Right renal cortex interstitium (tissue), 3 donors: ENCODE measurements at regions not wholly inside any gene's neighbourhood (a gene's known extent, or its start where the extent isn't known, plus 50 kb on each side); places are given as distances from the start of the nearest gene placed in this dataset.
"Not testable (repeated sequence)": the region's sequence is repeated elsewhere in the genome, so short reads cannot be mapped to it uniquely, and the experiment has no call there.

Source experiments
- DNase-seq, 3 donors: peaks; one replicate each; pipeline ENCODE4 v3.0.0-alpha.2; 2013; ENCODE audit warnings: low read depth in 3 of 3, low spot score in 2 of 3

- DNase-seq: no peak
Observed at GRCh38 chr5:67672636-67673035, 476.0 kb upstream of the CD180 start.

GRCh38 chr5:67669916-67670315 lies 473.3 kb upstream of the CD180 start:
- DNase-seq: no peak

GRCh38 chr5:67660149-67660548 lies 463.6 kb upstream of the CD180 start:
- DNase-seq: no peak

DNA sequence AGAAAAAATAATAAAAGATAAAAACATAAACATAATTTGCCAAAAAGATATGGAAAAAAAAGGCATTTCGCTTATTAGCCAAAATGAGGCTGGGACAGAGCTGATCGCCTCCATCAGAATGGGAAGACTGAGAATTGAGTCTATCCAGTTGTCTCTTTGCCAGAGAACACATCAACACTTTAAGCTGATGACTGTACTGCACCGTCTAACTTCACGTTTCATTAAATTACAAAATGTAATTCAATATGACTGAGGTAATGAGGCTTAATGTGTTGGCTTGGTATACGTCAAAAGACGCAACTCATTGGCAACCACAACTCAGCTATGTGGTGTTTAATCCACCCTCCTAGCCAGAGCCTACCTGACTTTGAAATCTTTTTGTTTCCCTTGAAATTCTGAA lies 462.7 kb upstream of the CD180 start:
- no peak for DNase-seq

DNA sequence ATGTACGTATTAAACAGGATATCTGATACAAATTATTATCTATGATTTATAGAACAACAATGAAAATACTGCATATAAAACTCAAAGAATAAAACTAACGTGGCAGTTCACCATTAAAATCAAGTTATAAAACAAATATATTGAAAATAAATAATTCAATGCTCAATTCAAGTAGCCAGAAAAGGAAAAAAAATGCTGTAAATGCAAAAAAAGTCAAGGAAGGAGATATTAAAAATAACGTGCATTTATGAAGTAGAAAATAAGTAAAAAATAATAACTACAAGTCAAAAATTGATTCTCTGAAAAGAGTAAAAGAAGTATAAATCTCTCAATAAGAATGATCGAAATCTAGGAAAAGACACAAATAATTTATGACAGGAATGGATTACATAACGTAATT lies 460.5 kb upstream of the CD180 start:
- DNase-seq: no peak

GRCh38 chr5:67652201-67652600 lies 455.6 kb upstream of the CD180 start:
- no peak for DNase-seq

DNA sequence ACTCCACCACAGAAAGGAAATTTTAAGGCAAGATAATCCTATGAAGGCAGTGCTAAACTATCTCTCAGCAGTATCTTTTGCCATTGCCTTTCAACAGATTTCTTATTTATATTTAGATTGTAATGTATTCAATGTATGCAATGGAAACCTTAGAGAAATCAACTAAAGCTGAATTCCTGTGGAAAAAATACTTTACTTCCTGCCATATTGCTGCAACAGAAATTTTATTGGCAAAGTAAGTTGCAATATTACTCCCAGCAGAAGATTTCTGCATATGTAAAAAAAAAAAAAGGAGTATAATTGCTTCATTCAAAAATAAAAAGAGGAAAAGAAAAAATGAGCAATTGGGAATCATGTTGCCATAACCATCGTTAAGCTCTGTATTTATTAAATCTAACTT lies 454.6 kb upstream of the CD180 start:
- no peak for DNase-seq

DNA sequence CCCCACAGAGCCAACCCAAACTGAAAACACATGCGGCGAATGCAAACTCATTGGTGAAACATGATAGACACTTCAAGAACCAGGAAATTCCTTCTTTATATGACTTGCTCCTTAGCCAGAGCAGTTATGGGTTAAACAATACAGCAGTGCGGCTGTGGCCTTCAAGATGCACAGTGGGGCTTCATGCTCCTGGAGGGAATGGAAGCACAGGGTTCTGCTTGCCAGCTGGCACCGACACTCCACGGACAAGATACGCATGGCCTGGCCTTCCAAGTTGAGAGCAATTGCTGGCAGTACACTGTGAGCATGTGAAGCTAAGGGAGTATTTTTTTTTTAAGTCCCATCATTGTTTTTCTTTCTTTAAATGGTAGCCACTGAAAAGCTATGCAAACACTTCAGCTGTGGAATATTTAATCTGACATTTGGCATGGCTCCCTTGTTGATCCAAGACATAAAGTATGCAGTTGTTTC lies 451.6 kb upstream of the CD180 start:
- peak in 2 of 3 donors; percentile 12 to 19 for DNase-seq

GRCh38 chr5:67647772-67648171 lies 451.2 kb upstream of the CD180 start:
- no peak for DNase-seq

- DNase-seq: no peak
Observed at GRCh38 chr5:67644221-67644920, 447.8 kb upstream of the CD180 start.

- DNase-seq: no peak
Observed at GRCh38 chr5:67643536-67643935, 446.9 kb upstream of the CD180 start.

DNA sequence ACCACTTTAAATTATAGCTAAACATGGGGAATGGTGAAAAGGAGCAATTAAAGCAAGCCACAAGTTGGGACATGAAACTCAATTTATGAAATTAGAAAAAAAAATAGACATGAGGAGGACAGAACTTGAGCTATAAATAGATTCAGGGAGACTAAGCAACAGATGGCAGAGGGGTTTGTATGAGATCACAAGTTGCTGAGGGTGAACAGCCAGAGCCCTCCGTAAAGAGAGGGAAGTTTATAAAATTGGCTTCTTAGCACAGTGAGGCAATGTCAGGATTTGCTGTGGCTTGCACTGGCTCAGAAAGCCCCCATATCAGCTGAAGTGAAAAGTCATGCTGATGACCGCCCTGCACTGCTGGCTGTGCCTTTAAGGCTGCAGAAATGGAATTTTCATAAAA lies 443.4 kb upstream of the CD180 start:
- no peak for DNase-seq

DNA sequence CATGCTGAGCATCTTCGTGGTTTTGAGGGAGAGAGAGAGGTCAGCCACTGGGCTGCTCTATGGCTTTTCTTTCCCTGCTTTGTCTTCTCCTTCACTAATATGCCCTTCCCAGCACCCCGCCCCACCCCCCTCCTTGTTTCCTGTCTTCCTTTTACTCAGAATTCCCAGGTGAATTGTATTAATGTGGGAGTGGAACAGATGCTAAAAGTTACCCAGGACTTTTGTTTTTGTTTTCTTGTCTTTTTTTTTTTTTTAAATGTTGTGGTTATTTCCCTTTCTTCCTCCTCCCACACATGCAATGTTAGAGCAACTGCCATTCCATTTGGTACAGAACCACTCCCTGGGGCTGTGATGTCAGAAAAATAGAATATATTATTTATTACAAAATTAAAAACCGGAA lies 442.7 kb upstream of the CD180 start:
- no peak for DNase-seq

- no peak for DNase-seq
Observed at GRCh38 chr5:67636850-67637524, 440.4 kb upstream of the CD180 start.

DNA sequence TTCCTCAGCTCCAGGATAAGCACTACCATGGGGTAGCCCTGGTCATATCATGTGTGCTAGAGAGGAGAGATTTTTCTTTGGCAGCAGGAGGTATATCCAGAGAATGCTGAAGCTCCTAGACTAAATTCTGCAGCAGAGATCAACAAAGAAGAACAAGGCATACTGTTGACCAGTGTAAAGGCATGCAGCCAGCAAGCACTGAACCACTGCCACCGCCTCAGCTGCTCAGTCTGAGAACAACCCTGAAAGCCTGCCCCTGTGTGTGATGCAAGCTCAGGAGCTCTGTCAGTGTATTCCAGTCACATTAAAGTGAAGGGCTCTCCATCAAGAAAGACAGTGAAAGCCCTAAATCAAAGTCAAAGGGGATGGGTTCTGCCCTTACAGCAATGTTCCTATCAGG lies 439.5 kb upstream of the CD180 start:
- DNase-seq: no peak

DNA sequence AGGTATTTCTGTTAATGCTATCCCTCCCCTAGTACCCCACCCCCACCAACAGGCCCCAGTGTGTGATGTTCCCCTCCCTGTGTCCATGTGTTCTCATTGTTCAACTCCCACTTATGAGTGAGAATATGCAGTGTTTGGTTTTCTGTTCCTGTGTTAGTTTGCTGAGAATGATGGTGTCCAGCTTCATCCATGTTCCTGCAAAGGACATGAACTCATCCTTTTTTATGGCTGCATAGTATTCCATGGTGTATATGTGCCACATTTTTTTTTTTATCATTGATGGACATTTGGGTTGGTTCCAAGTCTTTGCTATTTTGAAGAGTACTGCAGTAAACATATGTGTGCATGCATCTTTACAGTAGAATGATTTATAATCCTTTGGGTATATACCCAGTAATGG lies 430.5 kb upstream of the CD180 start:
- not testable (repeated sequence) for DNase-seq

DNA sequence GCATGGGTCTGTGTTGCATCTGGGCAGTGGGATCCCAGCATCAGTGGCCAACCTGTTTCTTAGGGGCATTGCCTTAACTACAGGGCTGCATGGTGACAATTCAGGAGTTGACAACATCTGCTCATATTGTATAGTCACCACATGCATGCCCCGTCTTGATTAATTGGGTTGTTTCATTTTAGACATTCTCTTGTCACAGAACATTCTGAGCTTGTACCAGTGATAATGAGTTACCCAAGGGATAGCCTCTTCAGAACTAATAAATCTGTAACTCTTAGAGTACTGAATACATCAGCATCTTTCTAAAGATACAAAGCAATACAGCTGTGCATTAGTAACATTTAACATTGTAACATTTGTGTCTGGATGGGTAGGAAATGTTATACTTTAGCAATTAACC lies 426.5 kb upstream of the CD180 start:
- DNase-seq: no peak

DNA sequence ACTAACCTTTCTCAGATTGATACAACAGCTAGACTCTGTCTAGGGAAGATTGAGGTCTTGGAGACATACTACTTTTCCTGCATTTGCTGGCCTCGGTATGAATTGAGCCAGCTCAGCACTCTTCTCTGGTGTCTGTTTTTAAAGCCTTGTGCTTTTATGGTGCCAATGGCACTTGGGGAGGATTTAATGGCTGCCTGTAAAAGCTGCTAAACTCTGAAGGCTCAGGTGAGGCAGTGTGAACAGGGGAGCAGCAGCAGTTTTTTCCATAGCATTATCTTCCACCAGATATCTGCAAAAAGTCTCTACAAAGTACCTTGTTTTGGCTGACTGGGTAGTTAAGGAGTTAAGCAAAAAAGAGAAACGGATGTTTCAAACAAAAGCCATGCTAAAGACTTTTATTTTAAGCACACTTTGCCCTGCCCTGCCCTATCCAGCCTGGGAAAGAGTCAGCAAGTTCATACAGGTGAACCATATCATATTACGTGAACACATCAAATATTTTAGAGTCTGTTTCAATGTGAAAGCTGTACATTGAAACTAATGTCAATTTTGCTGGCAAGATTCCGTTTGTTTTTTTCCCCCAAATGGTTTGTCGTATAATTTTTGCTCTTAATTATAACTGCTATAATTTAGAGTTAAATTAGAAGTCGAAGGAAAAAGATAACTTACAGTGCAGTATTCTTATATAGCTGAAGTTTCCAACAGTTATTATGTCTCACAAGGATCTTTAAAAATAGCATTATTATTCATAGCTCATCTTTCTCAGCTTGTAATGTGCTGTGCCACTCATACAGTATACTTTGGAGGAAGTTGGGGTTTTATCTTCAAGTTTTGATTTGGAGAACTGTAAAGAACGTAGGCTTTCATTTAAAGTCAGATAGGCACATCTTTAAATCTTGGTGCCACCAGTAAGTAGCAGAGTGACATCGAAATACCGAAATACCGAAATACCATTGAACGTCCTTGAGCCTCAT lies 424.1 kb upstream of the CD180 start:
- no peak for DNase-seq

GRCh38 chr5:67619636-67620035 lies 423.0 kb upstream of the CD180 start:
- DNase-seq: no peak

- no peak for DNase-seq
Observed at GRCh38 chr5:67619235-67619634, 422.6 kb upstream of the CD180 start.

DNA sequence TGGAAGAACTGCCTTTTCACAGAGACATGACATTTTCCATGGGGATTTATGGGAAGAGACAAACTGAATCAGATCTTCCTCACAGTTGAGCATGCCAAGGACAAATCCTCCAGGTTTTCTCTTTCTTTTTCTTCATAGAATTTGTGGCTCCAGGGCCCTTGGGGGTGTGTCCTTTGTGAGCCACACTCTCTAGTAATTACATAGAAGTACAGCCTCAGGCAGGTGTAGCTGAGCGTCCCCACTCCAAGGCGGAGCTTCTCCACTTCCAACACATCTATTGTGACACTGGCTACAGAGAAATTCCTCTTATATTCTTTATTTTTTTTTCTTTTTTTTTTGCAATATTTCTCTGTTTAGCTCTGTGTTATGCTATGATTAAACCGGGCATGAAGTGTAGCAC lies 420.5 kb upstream of the CD180 start:
- no peak for DNase-seq
